A549 (cell line): ENCODE measurements at regions not wholly inside any gene's neighbourhood (a gene's known extent, or its start where the extent isn't known, plus 50 kb on each side); places are given as distances from the start of the nearest gene placed in this dataset.

Experiments used
- ATAC-seq, 2 experiments: fragments of 200-7000 bp in 1 of 2; fragments of >200 bp in 1 of 2; cut with Nextera tagmentation in 1 of 2; cut with Tn5 transposase in 1 of 2; 3 replicates each; pipeline versions ENCODE4 v1.8.0 to v1.9.1; 2018 to 2020; ENCODE audit warnings: mild to moderate bottlenecking in 1 of 2, moderate library complexity in 1 of 2
- CTCF ChIA-PET: fragments of 300-600 bp; sonication (Branson Sonifier 250); formaldehyde crosslinking; extraction: SDS; loops from one replicate; lab custom pipeline; 2021; ENCODE audit warnings: antibody characterized with exemption, inconsistent platforms; lab: Yijun Ruan, JAX
- POLR2A ChIA-PET: fragments of 350-600 bp; formaldehyde crosslinking; extraction: SDS; loops from one replicate; lab custom pipeline; 2021; ENCODE audit warnings: antibody characterized with exemption, inconsistent platforms; lab: Yijun Ruan, JAX
- DNase-seq, 2 experiments: peaks; one replicate each; pipeline versions ENCODE4 v3.0.0 to v3.0.0-alpha.2; 2011 to 2016; ENCODE audit warnings: low read depth in 1 of 2, low spot score in 1 of 2
- FAIRE-seq: peaks from 2 replicates; lab custom pipeline; 2011; peaks lifted over from hg19 to GRCh38; lab: Jason Lieb, UNC
- H3K27ac ChIP-seq, 2 experiments: fragments of >200 bp; sonication (Bioruptor Twin); formaldehyde crosslinking; 3 replicates each; pipeline ENCODE4 v1.5.1; 2016 to 2017
- H3K4me1 ChIP-seq: fragments of >200 bp; sonication (Bioruptor Twin); formaldehyde crosslinking; 3 replicates; pipeline ENCODE4 v1.6.1; 2016
- H3K4me2 ChIP-seq: fragments of >200 bp; sonication (Bioruptor Twin); formaldehyde crosslinking; 3 replicates; pipeline ENCODE4 v1.6.1; 2016
- H3K4me3 ChIP-seq: fragments of >200 bp; sonication (Bioruptor Twin); formaldehyde crosslinking; 3 replicates; pipeline ENCODE4 v1.5.1; 2016
- H3K9me3 ChIP-seq: fragments of >200 bp; sonication (Bioruptor Twin); formaldehyde crosslinking; 3 replicates; pipeline ENCODE4 v1.6.1; 2016
- CEBPB ChIP-seq, 2 experiments: fragments of >200 bp in 1 of 2; sonication (Bioruptor Twin) in 1 of 2; formaldehyde crosslinking in 1 of 2; IDR thresholded peaks; 2 replicates each; pipeline ENCODE4 v1.6.1; 2012 to 2016
- CHD2 ChIP-seq: fragments of 150-350 bp; IDR thresholded peaks from 2 replicates; pipeline ENCODE4 v1.6.1; 2014; ENCODE audit warnings: low read length; ENCODE audit not compliant: partially characterized antibody
- EP300 ChIP-seq, 2 experiments: fragments of >200 bp; sonication (Bioruptor Twin); formaldehyde crosslinking; IDR thresholded peaks; 2 replicates in 1 of 2; 3 replicates in 1 of 2; pipeline ENCODE4 v1.6.1; 2016 to 2017
- FOSL2 ChIP-seq, 2 experiments: fragments of 450-650 bp in 1 of 2; fragments of >200 bp in 1 of 2; sonication (Bioruptor Twin) in 1 of 2; formaldehyde crosslinking; IDR thresholded peaks; 2 replicates each; pipeline versions ENCODE4 v1.5.0 to v1.6.1; 2016 to 2020; ENCODE audit warnings: mild to moderate bottlenecking in 1 of 2, moderate library complexity in 1 of 2
- FOXS1 ChIP-seq: fragments of 250-450 bp; sonication (Bioruptor Pico); IDR thresholded peaks from 2 replicates; pipeline ENCODE4 v1.5.0; 2020; ENCODE audit warnings: mild to moderate bottlenecking, moderate library complexity
- HDAC2 ChIP-seq: fragments of 200-600 bp; sonication (generic); IDR thresholded peaks from 2 replicates; pipeline ENCODE4 v1.6.1; 2016
- HOXA7 ChIP-seq: fragments of 250-450 bp; sonication (Bioruptor Pico); IDR thresholded peaks from 2 replicates; pipeline ENCODE4 v1.5.0; 2020; ENCODE audit warnings: mild to moderate bottlenecking, moderate library complexity
- KDM1A ChIP-seq: fragments of 200-600 bp; sonication (generic); IDR thresholded peaks from 2 replicates; pipeline ENCODE4 v1.6.1; 2016; ENCODE audit warnings: low read depth, mild to moderate bottlenecking
- KDM5A ChIP-seq: fragments of 200-600 bp; sonication (generic); IDR thresholded peaks from 2 replicates; pipeline ENCODE4 v1.6.1; 2016; ENCODE audit warnings: antibody characterized with exemption, mild to moderate bottlenecking
- MAZ ChIP-seq: fragments of 150-350 bp; IDR thresholded peaks from 2 replicates; pipeline ENCODE4 v1.6.1; 2014; ENCODE audit warnings: antibody characterized with exemption, low read depth, low read length, borderline replicate concordance
- MYC ChIP-seq: IDR thresholded peaks from 2 replicates; pipeline ENCODE4 v1.6.1; 2012; ENCODE audit warnings: mild to moderate bottlenecking, inconsistent platforms, low read length, improper control_type of control experiment, borderline replicate concordance
- NR3C1 ChIP-seq: fragments of >200 bp; sonication (Bioruptor Twin); formaldehyde crosslinking; IDR thresholded peaks from 3 replicates; pipeline ENCODE4 v1.6.1; 2017
- RAD21 ChIP-seq, 2 experiments: fragments of >200 bp in 1 of 2; sonication (Bioruptor Twin) in 1 of 2; formaldehyde crosslinking in 1 of 2; IDR thresholded peaks in 1 of 2; conservative IDR thresholded peaks in 1 of 2; 2 replicates in 1 of 2; 3 replicates in 1 of 2; pipeline ENCODE4 v1.6.1; 2012 to 2018; ENCODE audit warnings: inconsistent platforms in 1 of 2
- RARB ChIP-seq: fragments of 250-450 bp; sonication (Bioruptor Pico); IDR thresholded peaks from 2 replicates; pipeline ENCODE4 v1.8.0; 2021; ENCODE audit warnings: mild to moderate bottlenecking, moderate library complexity
- RCOR1 ChIP-seq: fragments of 150-350 bp; IDR thresholded peaks from 2 replicates; pipeline ENCODE4 v1.6.1; 2014; ENCODE audit warnings: antibody characterized with exemption, low read length, low read depth
- RNF2 ChIP-seq: fragments of 200-600 bp; sonication (generic); IDR thresholded peaks from 2 replicates; pipeline ENCODE4 v1.6.1; 2016; ENCODE audit warnings: low read depth, mild to moderate bottlenecking, antibody characterized with exemption, moderate library complexity, borderline replicate concordance
- SMC3 ChIP-seq: fragments of >200 bp; sonication (Bioruptor Twin); formaldehyde crosslinking; IDR thresholded peaks from 3 replicates; pipeline ENCODE4 v1.6.1; 2018; ENCODE audit warnings: inconsistent platforms
- ZNF302 ChIP-seq: fragments of 250-450 bp; sonication (Bioruptor Pico); IDR thresholded peaks from 2 replicates; pipeline ENCODE4 v1.9.0; 2021; ENCODE audit warnings: inconsistent platforms, mild to moderate bottlenecking, moderate library complexity
- WGBS: methylation state at CpG from one replicate; pipeline ENCODE4 v1.1.6; 2017; ENCODE audit errors: missing lambda C conversion rate; 5-methylcytosine and 5-hydroxymethylcytosine counted together
- TF ChIP-seq, protein P1 (sequence below): fragments of >200 bp; sonication (Bioruptor Twin); formaldehyde crosslinking; IDR thresholded peaks from 3 replicates; pipeline ENCODE4 v1.5.1; 2016
- TF ChIP-seq, protein P2 (sequence below): IDR thresholded peaks from 2 replicates; pipeline ENCODE4 v1.6.1; 2012
- TF ChIP-seq, protein P3 (sequence below): fragments of 250-450 bp; sonication (Bioruptor Pico); IDR thresholded peaks from 2 replicates; pipeline ENCODE4 v1.5.0; 2021; ENCODE audit warnings: mild to moderate bottlenecking, moderate library complexity, borderline replicate concordance
- TF ChIP-seq, protein P4 (sequence below): fragments of >200 bp; sonication (Bioruptor Twin); formaldehyde crosslinking; IDR thresholded peaks from 2 replicates; pipeline ENCODE4 v1.6.1; 2016

DNA sequence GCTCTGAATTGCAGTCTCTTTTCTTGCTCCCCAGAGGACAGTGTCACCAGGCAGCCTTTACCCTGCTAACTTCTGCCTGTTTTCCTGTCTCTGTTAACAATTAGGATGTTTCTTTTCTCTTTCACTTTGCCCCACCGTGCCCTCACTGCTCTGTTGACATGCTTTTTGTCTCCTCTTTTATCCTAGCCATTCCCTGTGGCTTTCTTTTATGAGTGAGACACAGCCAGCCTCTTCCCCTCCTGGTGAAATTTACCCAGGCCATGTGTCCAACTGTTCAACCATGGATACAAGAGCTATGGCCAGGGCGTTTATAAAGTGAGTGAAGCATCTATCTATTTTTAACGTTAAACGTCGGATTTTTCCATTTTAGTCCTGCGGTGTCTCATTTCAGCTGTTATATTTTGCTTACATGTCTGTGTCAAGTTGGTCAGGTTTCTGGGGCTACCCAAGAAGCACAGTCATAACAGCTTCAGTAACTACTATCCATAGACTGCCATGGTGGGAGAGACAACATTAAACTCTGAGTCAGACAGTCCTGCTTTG lies 443.2 kb upstream of the AZI2 start:
- 46% methylated on average over 6 of the region's 6 CpGs for WGBS
- no peak overlapping the region for H3K4me3 ChIP-seq
- no peaks in the 10 kb centered on the region for H3K4me1 ChIP-seq
- FAIRE-seq (no peak), DNase-seq (no peak), ATAC-seq (no peak)
- no peak overlapping the region for H3K4me2 ChIP-seq
- ChIA-PET CTCF (interaction anchor here (1.3 to 1.6 kb wide), 2 partner anchors 10 to 21 kb away, joined by 3 read pairs; no protein-coding TSS in a partner anchor), POLR2A (no interaction called here)
- H3K27ac ChIP-seq, result no peak overlapping the region
- no peaks in the 10 kb centered on the region for H3K9me3 ChIP-seq
- no peak for TF ChIP-seq EP300 (IDR thresholded peaks at IDR 0.05)
- TF ChIP-seq, protein P1, sequence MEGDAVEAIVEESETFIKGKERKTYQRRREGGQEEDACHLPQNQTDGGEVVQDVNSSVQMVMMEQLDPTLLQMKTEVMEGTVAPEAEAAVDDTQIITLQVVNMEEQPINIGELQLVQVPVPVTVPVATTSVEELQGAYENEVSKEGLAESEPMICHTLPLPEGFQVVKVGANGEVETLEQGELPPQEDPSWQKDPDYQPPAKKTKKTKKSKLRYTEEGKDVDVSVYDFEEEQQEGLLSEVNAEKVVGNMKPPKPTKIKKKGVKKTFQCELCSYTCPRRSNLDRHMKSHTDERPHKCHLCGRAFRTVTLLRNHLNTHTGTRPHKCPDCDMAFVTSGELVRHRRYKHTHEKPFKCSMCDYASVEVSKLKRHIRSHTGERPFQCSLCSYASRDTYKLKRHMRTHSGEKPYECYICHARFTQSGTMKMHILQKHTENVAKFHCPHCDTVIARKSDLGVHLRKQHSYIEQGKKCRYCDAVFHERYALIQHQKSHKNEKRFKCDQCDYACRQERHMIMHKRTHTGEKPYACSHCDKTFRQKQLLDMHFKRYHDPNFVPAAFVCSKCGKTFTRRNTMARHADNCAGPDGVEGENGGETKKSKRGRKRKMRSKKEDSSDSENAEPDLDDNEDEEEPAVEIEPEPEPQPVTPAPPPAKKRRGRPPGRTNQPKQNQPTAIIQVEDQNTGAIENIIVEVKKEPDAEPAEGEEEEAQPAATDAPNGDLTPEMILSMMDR, result no peak
- no peak for TF ChIP-seq SMC3
- TF ChIP-seq, protein P2, sequence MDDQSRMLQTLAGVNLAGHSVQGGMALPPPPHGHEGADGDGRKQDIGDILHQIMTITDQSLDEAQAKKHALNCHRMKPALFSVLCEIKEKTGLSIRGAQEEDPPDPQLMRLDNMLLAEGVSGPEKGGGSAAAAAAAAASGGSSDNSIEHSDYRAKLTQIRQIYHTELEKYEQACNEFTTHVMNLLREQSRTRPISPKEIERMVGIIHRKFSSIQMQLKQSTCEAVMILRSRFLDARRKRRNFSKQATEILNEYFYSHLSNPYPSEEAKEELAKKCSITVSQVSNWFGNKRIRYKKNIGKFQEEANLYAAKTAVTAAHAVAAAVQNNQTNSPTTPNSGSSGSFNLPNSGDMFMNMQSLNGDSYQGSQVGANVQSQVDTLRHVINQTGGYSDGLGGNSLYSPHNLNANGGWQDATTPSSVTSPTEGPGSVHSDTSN, result no peak
- TF ChIP-seq KDM5A, result no peak
- TF ChIP-seq RNF2, result no peak
- no peak for TF ChIP-seq RARB (CRISPR knock-in tag)
- no peak for TF ChIP-seq NR3C1
- TF ChIP-seq CHD2, result no peak
- TF ChIP-seq ZNF302 (CRISPR knock-in tag), result no peak

DNA sequence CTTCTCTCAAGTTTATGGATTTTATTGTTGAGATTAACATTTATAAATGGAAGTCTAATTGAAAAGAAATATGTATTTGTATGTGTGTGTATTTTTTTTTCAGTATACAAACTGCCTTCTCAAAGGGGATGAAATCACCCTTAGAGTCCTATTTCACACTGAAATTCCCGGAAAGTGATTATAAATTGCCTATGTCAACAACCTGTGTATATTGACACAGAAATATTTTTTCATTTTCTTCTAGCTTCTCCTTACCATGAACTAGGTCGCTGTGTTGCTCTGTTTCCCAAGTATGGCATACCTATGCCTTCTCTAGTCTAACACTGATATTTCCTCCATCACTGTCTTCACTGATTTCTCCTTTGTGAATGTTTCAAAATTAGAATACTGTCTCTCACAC lies 444.0 kb upstream of the AZI2 start:
- ATAC-seq (no peak), DNase-seq (no peak), FAIRE-seq (no peak)
- H3K27ac ChIP-seq, result no peak overlapping the region
- no peak for TF ChIP-seq KDM1A
- no peak for TF ChIP-seq HDAC2
- no peak for TF ChIP-seq FOXS1
- H3K4me2 ChIP-seq, result no peak overlapping the region
- H3K9me3 ChIP-seq, result no peaks in the 10 kb centered on the region
- WGBS, result 19% methylated on average over 2 of the region's 2 CpGs
- H3K4me3 ChIP-seq, result no peak overlapping the region
- CTCF ChIA-PET, result interaction anchor here (1.6 kb wide), 1 partner anchor 22 kb away, joined by 3 read pairs; no protein-coding TSS in a partner anchor
- POLR2A ChIA-PET, result no interaction called here
- no peaks in the 10 kb centered on the region for H3K4me1 ChIP-seq

DNA sequence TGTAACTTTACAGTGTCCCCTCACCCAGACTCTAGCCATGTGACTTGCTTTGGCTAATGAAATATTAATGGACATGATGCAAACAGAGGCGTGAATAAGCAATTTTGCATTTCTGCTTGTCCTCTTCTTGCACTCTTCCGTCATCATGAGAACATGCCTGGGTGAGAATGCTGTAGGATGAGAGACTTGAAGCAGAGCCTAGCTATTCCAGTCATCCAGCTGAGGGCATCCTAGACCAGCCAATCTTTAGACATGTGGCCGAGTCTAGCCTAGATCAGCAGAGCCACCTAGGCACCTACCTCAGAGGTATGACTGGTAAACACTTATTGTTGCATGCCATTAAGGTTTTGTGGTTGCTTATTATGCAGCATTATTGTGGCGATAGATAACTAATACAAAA lies 450.5 kb upstream of the AZI2 start:
- H3K4me3 ChIP-seq, result no peak overlapping the region
- no peaks in the 10 kb centered on the region for H3K4me1 ChIP-seq
- H3K27ac ChIP-seq, result no peak overlapping the region
- ChIA-PET POLR2A (no interaction called here), CTCF (no interaction called here)
- peak in 1 of 2 experiments; percentile 16 for DNase-seq
- ATAC-seq, result peak in 1 of 2 experiments; percentile 65; a peak in 2 of 6 replicates
- TF ChIP-seq FOSL2 (IDR thresholded peaks at IDR 0.05) (no peak), FOSL2 (CRISPR knock-in tag; IDR thresholded peaks at IDR 0.05) (no peak), RAD21 (conservative IDR thresholded peaks at IDR 0.05 in 1 of 2, IDR thresholded peaks at IDR 0.05 in 1 of 2) (peak; percentile 13 to 47; a peak in 2 of 5 replicates)
- no peaks in the 10 kb centered on the region for H3K9me3 ChIP-seq
- no peak overlapping the region for H3K4me2 ChIP-seq
- WGBS, result 48% methylated on average over 4 of the region's 4 CpGs
- FAIRE-seq, result no peak

DNA sequence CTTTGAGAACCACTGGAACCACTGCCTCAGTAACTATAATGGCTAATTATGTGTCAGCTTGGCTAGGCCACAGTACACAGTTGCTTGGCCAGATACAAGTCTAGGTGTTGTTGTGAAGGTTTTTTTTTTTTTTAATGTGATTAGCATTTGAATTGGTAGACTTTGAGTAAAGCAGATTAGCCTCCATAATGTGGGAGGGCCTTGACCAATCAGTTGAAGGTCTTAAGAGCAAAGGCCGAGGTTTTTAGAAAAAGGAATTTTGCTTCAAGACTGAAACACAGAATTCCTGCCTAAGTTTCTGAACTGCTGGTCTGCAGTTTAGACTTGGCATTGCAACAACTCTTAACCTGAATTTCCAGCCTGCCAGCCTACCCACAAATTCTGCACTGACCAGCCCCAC lies 451.6 kb upstream of the AZI2 start:
- no peak overlapping the region for H3K4me2 ChIP-seq
- 71% methylated on average over 1 of the region's 1 CpG for WGBS
- FAIRE-seq, result no peak

More for the DNA sequence above, 451.6 kb upstream of the AZI2 start:
- H3K9me3 ChIP-seq, result no peaks in the 10 kb centered on the region
- no peak for TF ChIP-seq KDM5A
- TF ChIP-seq, protein P2, result no peak
- TF ChIP-seq, protein P3, sequence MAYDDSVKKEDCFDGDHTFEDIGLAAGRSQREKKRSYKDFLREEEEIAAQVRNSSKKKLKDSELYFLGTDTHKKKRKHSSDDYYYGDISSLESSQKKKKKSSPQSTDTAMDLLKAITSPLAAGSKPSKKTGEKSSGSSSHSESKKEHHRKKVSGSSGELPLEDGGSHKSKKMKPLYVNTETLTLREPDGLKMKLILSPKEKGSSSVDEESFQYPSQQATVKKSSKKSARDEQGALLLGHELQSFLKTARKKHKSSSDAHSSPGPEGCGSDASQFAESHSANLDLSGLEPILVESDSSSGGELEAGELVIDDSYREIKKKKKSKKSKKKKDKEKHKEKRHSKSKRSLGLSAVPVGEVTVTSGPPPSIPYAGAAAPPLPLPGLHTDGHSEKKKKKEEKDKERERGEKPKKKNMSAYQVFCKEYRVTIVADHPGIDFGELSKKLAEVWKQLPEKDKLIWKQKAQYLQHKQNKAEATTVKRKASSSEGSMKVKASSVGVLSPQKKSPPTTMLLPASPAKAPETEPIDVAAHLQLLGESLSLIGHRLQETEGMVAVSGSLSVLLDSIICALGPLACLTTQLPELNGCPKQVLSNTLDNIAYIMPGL (CRISPR knock-in tag), result no peak
- TF ChIP-seq, protein P4, sequence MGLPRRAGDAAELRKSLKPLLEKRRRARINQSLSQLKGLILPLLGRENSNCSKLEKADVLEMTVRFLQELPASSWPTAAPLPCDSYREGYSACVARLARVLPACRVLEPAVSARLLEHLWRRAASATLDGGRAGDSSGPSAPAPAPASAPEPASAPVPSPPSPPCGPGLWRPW, result no peak
- TF ChIP-seq MAZ, result no peak
- no peak for TF ChIP-seq RCOR1
- no peak for TF ChIP-seq MYC
- TF ChIP-seq HDAC2, result no peak
- no peak for TF ChIP-seq CEBPB (IDR thresholded peaks at IDR 0.05)
- TF ChIP-seq HOXA7 (CRISPR knock-in tag), result no peak
- POLR2A ChIA-PET, result no interaction called here
- H3K4me3 ChIP-seq, result no peak overlapping the region
- H3K27ac ChIP-seq, result no peak overlapping the region
- ATAC-seq, result no peak
- no peak for DNase-seq
- CTCF ChIA-PET, result interaction anchor here (0.6 kb wide), 1 partner anchor 378 kb away, joined by 3 read pairs; no protein-coding TSS in a partner anchor
- no peaks in the 10 kb centered on the region for H3K4me1 ChIP-seq
